Retinal pigment epithelial cell (primary cell): ENCODE measurements at regions not wholly inside any gene's neighbourhood (a gene's known extent, or its start where the extent isn't known, plus 50 kb on each side); places are given as distances from the start of the nearest gene placed in this dataset.

Experiments
- DNase-seq: peaks from one replicate; pipeline ENCODE4 v3.0.0-alpha.2; 2010; ENCODE audit warnings: low read depth
- H3K4me3 ChIP-seq: 2 replicates; pipeline ENCODE4 v1.5.1; 2011; ENCODE audit warnings: mild to moderate bottlenecking, low read length, control low read depth, moderate library complexity
- CTCF ChIP-seq: conservative IDR thresholded peaks from 2 replicates; pipeline ENCODE4 v1.5.1; 2011; ENCODE audit warnings: low read depth, low read length, control low read depth, inconsistent platforms

DNA sequence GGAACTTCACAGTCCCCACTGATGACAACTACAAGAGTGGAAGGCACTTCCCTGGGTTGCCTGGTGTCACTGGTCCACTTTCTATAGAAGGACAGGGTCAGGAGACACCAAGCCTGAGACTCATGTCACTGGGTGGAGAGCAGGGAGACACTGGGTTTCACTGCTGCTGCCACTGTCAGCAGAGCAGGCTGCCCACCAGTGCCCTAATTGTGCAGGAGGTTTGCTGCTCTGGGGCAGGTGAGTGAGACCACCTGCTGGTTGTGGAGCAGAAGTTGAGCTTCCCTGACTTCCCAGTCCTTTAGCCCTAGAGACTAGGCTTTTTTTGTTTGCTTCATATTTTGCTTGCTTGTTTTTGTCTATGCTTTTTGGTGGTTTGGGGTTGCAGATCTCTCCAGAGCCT lies 528.4 kb upstream of the RGMA start:
- TF ChIP-seq CTCF, result no peak
- no peak for DNase-seq

DNA sequence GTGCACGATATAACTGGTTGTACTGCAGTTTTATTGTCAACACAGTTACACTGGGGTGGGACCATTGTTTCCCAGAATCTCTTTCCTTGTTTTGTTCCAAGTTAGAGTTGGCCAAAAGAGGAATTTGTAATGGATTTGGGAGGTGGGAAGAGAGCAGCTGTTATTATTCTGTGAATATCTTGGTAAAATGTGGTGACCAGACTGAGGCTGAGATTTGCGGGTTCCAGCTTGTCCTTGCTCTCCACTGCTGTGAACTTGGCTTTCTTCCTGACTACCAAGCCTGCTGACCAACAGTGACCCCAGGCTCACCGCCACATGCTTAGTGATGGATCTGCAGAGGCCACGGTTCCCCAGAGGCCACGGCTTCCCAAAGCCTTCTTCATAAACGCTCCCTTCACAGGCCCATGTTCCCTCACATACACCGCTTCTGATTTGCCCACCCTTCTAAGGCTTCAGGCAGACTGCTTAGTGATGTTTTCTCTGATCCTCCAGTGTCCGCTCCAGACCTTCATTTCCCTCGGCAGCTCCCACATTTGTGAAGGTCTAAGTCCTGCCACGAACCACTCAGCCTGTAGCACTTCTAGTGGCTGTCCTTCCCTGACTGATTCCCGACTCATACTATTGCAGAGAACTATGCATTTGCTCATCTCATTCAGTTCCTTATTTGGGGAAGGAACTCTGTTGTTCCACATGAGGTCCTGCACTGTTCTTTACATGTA lies 525.5 kb upstream of the RGMA start:
- no peak overlapping the region for H3K4me3 ChIP-seq
- no peak for TF ChIP-seq CTCF

More for the DNA sequence above, 528.4 kb upstream of the RGMA start:
- H3K4me3 ChIP-seq, result no peak overlapping the region

DNA sequence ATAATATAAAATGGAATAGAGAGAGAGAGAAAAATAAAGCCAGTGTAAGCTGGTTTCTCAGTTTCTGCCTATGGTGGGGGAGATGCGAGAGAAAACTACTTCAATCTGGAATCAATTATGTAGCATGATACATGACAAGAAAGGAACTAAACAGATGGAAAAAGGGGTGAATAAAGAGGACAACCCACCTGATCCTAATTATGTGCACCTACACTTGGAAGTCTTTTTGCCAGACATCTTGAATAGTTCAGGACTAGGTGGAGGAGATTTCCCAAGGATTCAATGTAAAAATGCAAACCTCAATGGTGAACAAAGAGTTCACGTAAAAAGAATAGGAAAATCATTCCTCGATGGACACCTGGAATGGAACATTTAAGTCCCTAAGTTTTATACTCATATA lies 524.4 kb upstream of the RGMA start:
- no peak for TF ChIP-seq CTCF
- no peak overlapping the region for H3K4me3 ChIP-seq
- DNase-seq, result no peak

More for the DNA sequence above, 525.5 kb upstream of the RGMA start:
- DNase-seq, result no peak

- no peak for DNase-seq
- no peak overlapping the region for H3K4me3 ChIP-seq
- TF ChIP-seq CTCF, result no peak
These were observed 523.9 kb upstream of the RGMA start for GRCh38 chr15:93612953-93613352.

DNA sequence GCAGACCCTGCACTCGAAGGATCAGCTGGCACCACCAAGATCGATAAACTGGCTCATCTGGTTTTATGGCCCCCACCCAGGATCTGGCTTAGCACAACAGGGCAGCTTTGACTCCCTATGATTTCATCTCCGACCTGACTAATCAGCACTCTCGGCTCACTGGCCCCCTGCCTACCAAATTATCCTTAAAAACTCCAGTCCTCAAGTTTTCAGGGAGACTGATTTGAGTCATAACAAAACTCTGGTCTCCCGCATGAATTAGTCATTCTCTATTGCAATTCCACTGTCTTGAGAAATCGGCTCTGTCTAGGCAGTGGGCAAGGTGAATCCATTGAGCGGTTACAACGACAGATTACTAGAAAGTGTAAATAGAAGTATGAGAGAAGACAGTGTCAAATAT lies 521.9 kb upstream of the RGMA start:
- no peak overlapping the region for H3K4me3 ChIP-seq
- TF ChIP-seq CTCF, result no peak
- DNase-seq, result no peak

- TF ChIP-seq CTCF, result no peak
- H3K4me3 ChIP-seq, result no peak overlapping the region
- DNase-seq, result no peak
These were observed 519.7 kb upstream of the RGMA start for GRCh38 chr15:93608643-93609148.

- no peak for DNase-seq
- TF ChIP-seq CTCF, result no peak
- H3K4me3 ChIP-seq, result no peak overlapping the region
These were observed 514.5 kb upstream of the RGMA start for GRCh38 chr15:93603550-93603949.
